IPS-18a (cell line): ENCODE measurements at regions not wholly inside any gene's neighbourhood (a gene's known extent, or its start where the extent isn't known, plus 50 kb on each side); places are given as distances from the start of the nearest gene placed in this dataset.

Experiments used
- H3K27ac ChIP-seq: one replicate; pipeline ENCODE4 v1.5.1; 2013; ENCODE audit warnings: low read length
- H3K27me3 ChIP-seq: one replicate; pipeline ENCODE4 v1.6.1; 2013; ENCODE audit warnings: mild to moderate bottlenecking, low read length; ENCODE audit not compliant: control insufficient read depth, insufficient read depth
- H3K36me3 ChIP-seq: one replicate; pipeline ENCODE4 v1.6.1; 2013; ENCODE audit warnings: low read depth, low read length; ENCODE audit not compliant: control insufficient read depth
- H3K4me1 ChIP-seq: one replicate; pipeline ENCODE4 v1.6.1; 2013; ENCODE audit warnings: low read depth, low read length; ENCODE audit not compliant: control insufficient read depth
- H3K4me3 ChIP-seq: one replicate; pipeline ENCODE4 v1.5.1; 2013; ENCODE audit warnings: low read length
- H3K9ac ChIP-seq: one replicate; pipeline ENCODE4 v1.6.1; 2013; ENCODE audit warnings: mild to moderate bottlenecking, low read length, moderate library complexity
- H3K9me3 ChIP-seq: one replicate; pipeline ENCODE4 v1.6.1; 2013; ENCODE audit warnings: low read depth, low read length; ENCODE audit not compliant: control insufficient read depth

DNA sequence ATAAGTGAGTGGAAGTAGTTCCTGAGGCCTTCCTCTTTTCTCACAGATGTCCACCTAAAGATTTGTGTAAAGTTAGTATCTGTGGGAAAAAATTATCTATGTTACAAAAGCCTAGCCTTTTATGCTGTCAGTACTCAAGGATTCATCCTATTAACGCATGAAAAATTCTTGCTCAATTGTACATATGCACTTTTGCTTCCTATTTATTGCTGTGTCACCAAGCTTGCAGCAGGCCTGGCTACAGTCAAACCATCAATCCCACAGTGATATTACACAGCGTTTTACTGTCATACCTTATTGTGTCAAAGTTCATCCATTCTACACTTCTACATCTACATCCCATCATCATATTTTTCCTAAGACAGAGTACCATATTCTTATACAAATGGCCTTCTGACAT is 151.1 kb upstream of the PLN start:
- Histone ChIP-seq H3K4me1 (no peaks in the 10 kb centered on the region), H3K9ac (no peak overlapping the region), H3K27ac (no peak overlapping the region), H3K4me3 (no peak overlapping the region), H3K9me3 (no peaks in the 10 kb centered on the region), H3K27me3 (no peaks in the 10 kb centered on the region), H3K36me3 (no peaks in the 10 kb centered on the region)

DNA sequence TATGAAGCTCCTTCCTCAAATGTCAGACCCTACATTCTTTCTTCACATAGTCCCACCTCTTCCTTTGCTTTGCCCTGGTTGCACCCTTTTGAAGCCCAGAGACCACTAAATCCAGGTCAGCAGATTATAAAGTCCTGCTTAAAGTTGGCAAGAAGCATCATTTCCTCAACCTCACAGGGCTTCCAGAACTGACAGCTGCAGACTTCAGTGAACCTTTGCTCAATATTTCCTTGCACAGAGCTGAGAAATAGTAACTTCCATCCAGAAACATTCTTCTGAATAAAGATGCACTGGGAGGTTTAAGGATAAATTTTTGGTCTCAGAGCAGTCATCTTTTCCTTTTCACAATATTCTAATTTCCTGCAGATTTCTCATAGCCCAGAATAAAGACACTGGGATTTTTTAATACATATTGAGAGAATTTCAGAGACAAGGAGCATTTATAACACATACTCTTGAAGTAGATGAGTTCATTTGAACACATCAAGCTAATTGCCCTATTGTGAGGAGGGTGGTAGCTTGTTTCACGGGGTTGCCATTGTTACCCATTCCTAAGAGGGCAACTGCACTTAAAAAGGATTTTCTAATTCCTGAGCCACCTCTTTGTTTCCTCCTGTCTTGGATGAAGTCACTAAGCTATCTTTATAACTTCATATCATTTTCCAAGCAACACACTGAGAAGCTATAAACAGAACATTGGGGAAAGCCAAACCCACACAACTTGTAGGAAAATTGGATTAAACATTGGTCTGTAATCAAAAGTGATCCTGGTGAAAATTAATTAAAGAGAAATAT is 150.2 kb upstream of the PLN start:
- Histone ChIP-seq H3K4me3 (no peak overlapping the region), H3K9ac (no peak overlapping the region)

DNA sequence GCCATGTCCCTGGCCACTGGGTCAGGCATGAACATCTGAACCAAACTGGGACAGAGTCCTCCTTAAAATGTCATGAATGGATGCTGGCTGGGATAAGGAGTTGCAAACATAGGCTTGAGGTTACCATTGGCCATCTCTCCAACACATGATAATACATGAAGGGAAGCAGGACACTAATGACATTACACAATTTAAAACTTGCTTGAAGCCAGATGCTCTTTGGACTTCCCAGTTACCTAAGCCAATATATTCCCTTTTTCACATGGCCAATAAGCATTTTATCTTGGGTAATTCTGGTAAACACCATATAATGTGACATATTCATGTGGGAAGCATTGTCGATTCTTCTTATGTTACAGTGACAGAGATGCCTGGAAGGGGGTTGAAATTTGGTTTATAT is 148.0 kb upstream of the PLN start:
- H3K27me3 ChIP-seq, result no peaks in the 10 kb centered on the region
- no peak overlapping the region for H3K4me3 ChIP-seq
- no peaks in the 10 kb centered on the region for H3K36me3 ChIP-seq
- H3K27ac ChIP-seq, result no peak overlapping the region
- no peak overlapping the region for H3K9ac ChIP-seq
- H3K4me1 ChIP-seq, result no peaks in the 10 kb centered on the region
- no peaks in the 10 kb centered on the region for H3K9me3 ChIP-seq

More for the DNA sequence above, 150.2 kb upstream of the PLN start:
- no peaks in the 10 kb centered on the region for H3K4me1 ChIP-seq
- H3K27ac ChIP-seq, result no peak overlapping the region
- H3K9me3 ChIP-seq, result no peaks in the 10 kb centered on the region
- H3K36me3 ChIP-seq, result no peaks in the 10 kb centered on the region
- H3K27me3 ChIP-seq, result no peaks in the 10 kb centered on the region

DNA sequence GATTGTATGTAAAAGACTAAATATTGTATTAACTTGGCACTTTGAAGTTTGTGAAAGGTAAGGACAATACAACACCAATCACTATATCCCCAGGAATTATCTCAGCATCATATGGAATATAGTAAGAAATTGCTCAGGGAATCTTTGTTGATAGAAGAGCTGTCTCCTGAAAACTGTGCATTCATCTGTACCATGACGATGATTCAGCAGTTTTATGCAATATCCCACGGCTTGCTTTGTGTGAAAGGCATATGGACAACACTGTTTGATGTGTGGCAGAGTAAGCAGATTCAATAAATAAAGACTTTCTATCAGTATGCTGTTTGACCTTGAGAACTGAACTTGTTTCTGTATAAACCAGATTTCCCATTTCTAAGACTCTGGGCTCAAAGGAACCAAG is 147.5 kb upstream of the PLN start:
- Histone ChIP-seq H3K4me1 (no peaks in the 10 kb centered on the region), H3K27me3 (no peaks in the 10 kb centered on the region), H3K9ac (no peak overlapping the region), H3K9me3 (no peaks in the 10 kb centered on the region), H3K27ac (no peak overlapping the region), H3K36me3 (no peaks in the 10 kb centered on the region), H3K4me3 (no peak overlapping the region)

DNA sequence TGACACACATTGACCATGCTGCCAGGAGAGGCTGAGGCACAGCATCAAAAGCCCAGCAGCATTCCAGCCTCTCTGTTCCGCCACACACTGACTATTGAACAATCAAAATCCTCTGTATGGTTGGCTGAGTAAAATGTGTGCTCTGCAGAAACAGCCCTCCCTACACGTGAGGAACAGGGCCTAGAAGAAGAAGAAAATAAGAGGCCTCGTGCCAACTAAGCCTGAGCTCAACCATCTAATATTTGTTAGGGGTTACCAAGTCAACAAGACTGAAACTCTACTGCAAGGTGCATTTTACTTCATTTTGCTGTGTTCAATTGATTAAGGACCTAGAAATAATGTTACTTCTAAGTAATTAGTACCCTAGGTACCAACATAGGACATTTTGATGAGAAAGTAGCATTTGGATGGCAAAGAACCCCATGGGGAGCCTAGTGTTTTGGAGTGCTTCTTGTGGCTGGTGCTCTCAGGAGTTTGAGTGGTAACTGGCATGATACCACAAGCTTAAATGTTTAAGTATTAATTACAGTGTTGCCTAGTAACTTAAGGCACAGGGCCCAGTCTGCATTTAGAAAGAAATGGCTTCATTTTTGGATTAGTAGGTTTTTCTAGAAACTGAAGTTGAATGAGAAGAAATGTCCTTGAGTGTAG is 146.6 kb upstream of the PLN start:
- Histone ChIP-seq H3K4me1 (no peaks in the 10 kb centered on the region), H3K36me3 (no peaks in the 10 kb centered on the region), H3K9ac (no peak overlapping the region), H3K27me3 (no peaks in the 10 kb centered on the region), H3K27ac (no peak overlapping the region), H3K9me3 (no peaks in the 10 kb centered on the region), H3K4me3 (no peak overlapping the region)

DNA sequence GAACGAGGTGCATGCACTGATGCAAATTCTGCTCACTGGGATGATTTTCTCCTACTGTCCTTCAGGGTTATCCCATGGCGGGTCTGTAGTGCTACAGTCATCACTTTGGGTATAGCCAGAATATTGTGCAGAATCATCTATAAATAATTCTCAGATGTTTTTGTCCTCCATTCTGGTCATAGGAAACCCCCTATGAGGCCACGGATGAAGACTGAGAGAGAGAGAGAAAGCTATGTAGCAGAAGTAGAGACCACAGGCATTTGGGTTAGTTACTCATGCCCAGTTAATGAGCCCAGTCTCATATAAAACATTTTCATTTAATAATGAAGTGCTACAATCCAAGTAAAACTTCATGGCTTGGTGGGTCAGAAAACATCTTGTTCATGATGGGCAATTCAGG is 145.1 kb upstream of the PLN start:
- no peak overlapping the region for H3K4me3 ChIP-seq
- no peak overlapping the region for H3K27ac ChIP-seq
- no peaks in the 10 kb centered on the region for H3K36me3 ChIP-seq
- no peaks in the 10 kb centered on the region for H3K4me1 ChIP-seq
- H3K27me3 ChIP-seq, result no peaks in the 10 kb centered on the region
- H3K9ac ChIP-seq, result no peak overlapping the region
- H3K9me3 ChIP-seq, result no peaks in the 10 kb centered on the region

DNA sequence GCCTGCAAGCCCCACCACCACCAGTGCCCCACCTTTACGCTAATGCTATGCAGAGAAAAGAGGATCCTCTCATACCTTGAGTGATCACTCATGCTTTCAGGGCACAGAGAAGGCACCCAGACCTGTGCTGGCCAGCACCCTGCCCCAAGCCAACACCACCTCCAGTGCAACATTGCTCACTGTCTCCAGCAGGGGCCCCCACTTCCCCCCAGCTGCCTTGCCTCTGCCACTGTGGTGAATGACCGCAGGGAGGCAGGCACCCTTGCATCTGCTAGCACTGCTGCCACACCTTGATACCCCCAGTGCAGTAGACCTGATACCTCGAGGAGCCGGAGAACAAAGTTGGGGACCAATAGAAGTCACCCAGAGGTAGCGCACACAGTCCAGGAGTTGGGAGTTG is 139.2 kb upstream of the PLN start:
- no peaks in the 10 kb centered on the region for H3K36me3 ChIP-seq
- H3K4me1 ChIP-seq, result no peaks in the 10 kb centered on the region
- H3K9me3 ChIP-seq, result no peaks in the 10 kb centered on the region
- H3K27ac ChIP-seq, result no peak overlapping the region
- H3K4me3 ChIP-seq, result no peak overlapping the region
- no peak overlapping the region for H3K9ac ChIP-seq
- H3K27me3 ChIP-seq, result no peaks in the 10 kb centered on the region

DNA sequence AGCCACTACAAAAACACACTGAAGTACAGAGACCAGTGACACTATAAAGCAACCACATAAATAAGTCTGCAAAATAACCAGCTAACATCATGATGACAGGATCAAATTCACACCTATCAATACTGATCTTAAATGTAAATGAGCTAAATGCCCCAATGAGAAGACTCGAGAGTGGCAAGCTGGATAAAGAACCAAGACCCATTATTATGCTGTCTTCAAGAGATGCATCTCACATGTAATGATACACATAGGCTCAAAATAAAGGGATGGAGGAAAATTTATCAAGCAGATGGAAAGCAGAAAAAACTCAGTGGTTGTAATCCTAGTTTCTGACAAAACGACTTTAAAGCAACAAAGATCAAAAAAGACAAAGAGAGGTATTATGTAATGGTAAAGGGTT is 138.1 kb upstream of the PLN start:
- Histone ChIP-seq H3K27me3 (no peaks in the 10 kb centered on the region), H3K9ac (no peak overlapping the region), H3K9me3 (no peaks in the 10 kb centered on the region), H3K36me3 (no peaks in the 10 kb centered on the region), H3K4me3 (no peak overlapping the region), H3K4me1 (no peaks in the 10 kb centered on the region), H3K27ac (no peak overlapping the region)
